GM13977 (cell line): ENCODE measurements at regions not wholly inside any gene's neighbourhood (a gene's known extent, or its start where the extent isn't known, plus 50 kb on each side); places are given as distances from the start of the nearest gene placed in this dataset.
"Not testable (repeated sequence)": the region's sequence is repeated elsewhere in the genome, so short reads cannot be mapped to it uniquely, and the experiment has no call there.

Experiments
- DNase-seq: peaks from one replicate; pipeline ENCODE4 v3.0.0; 2012; ENCODE audit warnings: low spot score
- CTCF ChIP-seq: IDR thresholded peaks from 2 replicates; pipeline ENCODE4 v1.5.1; 2012; ENCODE audit warnings: mild to moderate bottlenecking, control low read depth; ENCODE audit not compliant: insufficient read depth; ENCODE audit errors: extremely low read depth, missing control alignments
- in situ Hi-C: fragments of 300-500 bp; cut with MboI; formaldehyde crosslinking; loops from one replicate; pipeline ENCODE4 v1.12.0; 2022; ENCODE audit warnings: low sequenced_read_pairs, low pct_unique_long_range_greater_than_20kb, mixed read lengths, inconsistent platforms; ENCODE audit not compliant: unreplicated experiment

- TF ChIP-seq CTCF, result no peak
- in situ Hi-C loops, result no loop called here
- DNase-seq, result no peak
These were observed 436.6 kb upstream of the C1orf87 start for GRCh38 chr1:60510162-60510561.

- TF ChIP-seq CTCF, result no peak
- DNase-seq, result no peak
- in situ Hi-C loops, result no loop called here
These were observed 430.8 kb upstream of the C1orf87 start for GRCh38 chr1:60504206-60504840.

- DNase-seq, result no peak
- in situ Hi-C loops, result no loop called here
- no peak for TF ChIP-seq CTCF
These were observed 429.8 kb upstream of the C1orf87 start for GRCh38 chr1:60503266-60503925.

- no peak for DNase-seq
- no peak for TF ChIP-seq CTCF
- in situ Hi-C loops, result no loop called here
These were observed 428.9 kb upstream of the C1orf87 start for GRCh38 chr1:60502506-60502905.

GRCh38 chr1:60489916-60490480 is 416.4 kb upstream of the C1orf87 start:
- in situ Hi-C loops, DNase-seq: not testable (repeated sequence)

GRCh38 chr1:60488847-60489246 is 415.3 kb upstream of the C1orf87 start:
- no peak for DNase-seq
- in situ Hi-C loops, result no loop called here
- no peak for TF ChIP-seq CTCF
